Body of pancreas (tissue), 4 donors: ENCODE measurements at regions not wholly inside any gene's neighbourhood (a gene's known extent, or its start where the extent isn't known, plus 50 kb on each side); places are given as distances from the start of the nearest gene placed in this dataset.

ENCODE experiments used
- ATAC-seq: fragments of 150-250 bp; one replicate; pipeline ENCODE4 v1.9.1; 2016
- DNase-seq, 4 donors: peaks; one replicate each; pipeline ENCODE4 v3.0.0-alpha.2; 2019
- H3K27ac ChIP-seq, 4 donors: fragments of 200-600 bp; sonication (generic); 1 replicate in 3 of 4; 2 replicates in 1 of 4; pipeline versions ENCODE4 v1.5.1 to v1.6.1; 2016 to 2019; ENCODE audit warnings: mild to moderate bottlenecking in 1 of 4, mixed read lengths in 1 of 4, moderate library complexity in 1 of 4
- H3K27me3 ChIP-seq, 2 donors: fragments of 200-600 bp; sonication (generic); one replicate each; pipeline ENCODE4 v1.6.0; 2016; ENCODE audit warnings: mild to moderate bottlenecking in 1 of 2
- H3K36me3 ChIP-seq, 2 donors: fragments of 200-600 bp; sonication (generic); replicated peaks in 1 of 2; 2 replicates each; pipeline ENCODE4 v1.5.1; 2016; ENCODE audit warnings: low read depth in 2 of 2; ENCODE audit not compliant: insufficient read depth in 1 of 2
- H3K4me1 ChIP-seq: fragments of 200-600 bp; sonication (generic); one replicate; pipeline ENCODE4 v1.6.0; 2016
- H3K4me3 ChIP-seq, 2 donors: fragments of 200-600 bp; sonication (generic); 1 replicate in 1 of 2; 2 replicates in 1 of 2; pipeline ENCODE4 v1.5.1; 2016 to 2019
- H3K9me3 ChIP-seq, 3 donors: fragments of 200-600 bp; sonication (generic); 1 replicate in 2 of 3; 2 replicates in 1 of 3; pipeline ENCODE4 v1.5.1; 2016
- POLR2A ChIP-seq, 3 donors: fragments of 450-650 bp; IDR thresholded peaks; one replicate each; pipeline ENCODE4 v1.6.1; 2016; ENCODE audit warnings: antibody characterized with exemption in 3 of 3, mild to moderate bottlenecking in 2 of 3
- WGBS, 2 donors: methylation state at CpG; one replicate each; pipeline ENCODE4 v1.1.5; 2017; 5-methylcytosine and 5-hydroxymethylcytosine counted together
- intact Hi-C: fragments of 100-400 bp; cut with DNase I; formaldehyde crosslinking; loops from one replicate; pipeline ENCODE4 v1.15.1; 2023
- TF ChIP-seq, protein P1 (sequence below), 7 experiments: fragments of 450-650 bp in 4 of 7; fragments of 200-600 bp in 3 of 7; sonication (generic) in 3 of 7; IDR thresholded peaks; one replicate each; pipeline ENCODE4 v1.5.1; 2016 to 2019; ENCODE audit warnings: antibody characterized with exemption in 7 of 7

DNA sequence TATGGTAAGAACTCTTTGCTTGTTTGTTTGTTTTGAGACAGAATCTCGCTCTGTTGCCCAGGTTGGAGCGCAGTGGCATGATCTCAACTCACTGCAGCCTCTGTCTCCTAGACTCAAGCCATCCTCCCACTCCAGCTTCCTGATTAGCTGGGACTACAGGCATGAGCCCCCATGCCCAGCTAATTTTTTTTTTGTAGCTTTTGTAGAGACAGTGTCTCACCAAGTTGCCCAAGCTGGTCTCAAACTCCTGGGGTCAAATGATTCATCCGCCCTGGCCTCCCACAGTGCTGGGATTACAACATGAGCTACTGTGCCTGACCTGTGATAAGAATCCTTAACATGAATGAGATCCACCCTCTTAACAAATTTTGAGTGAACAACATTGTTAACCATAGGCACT is 183.9 kb upstream of the TSHZ3 start:
- no peak for ATAC-seq
- H3K27ac ChIP-seq: no peak overlapping the region
- no peak for TF ChIP-seq POLR2A (IDR thresholded peaks at IDR 0.05)
- TF ChIP-seq, protein P1, sequence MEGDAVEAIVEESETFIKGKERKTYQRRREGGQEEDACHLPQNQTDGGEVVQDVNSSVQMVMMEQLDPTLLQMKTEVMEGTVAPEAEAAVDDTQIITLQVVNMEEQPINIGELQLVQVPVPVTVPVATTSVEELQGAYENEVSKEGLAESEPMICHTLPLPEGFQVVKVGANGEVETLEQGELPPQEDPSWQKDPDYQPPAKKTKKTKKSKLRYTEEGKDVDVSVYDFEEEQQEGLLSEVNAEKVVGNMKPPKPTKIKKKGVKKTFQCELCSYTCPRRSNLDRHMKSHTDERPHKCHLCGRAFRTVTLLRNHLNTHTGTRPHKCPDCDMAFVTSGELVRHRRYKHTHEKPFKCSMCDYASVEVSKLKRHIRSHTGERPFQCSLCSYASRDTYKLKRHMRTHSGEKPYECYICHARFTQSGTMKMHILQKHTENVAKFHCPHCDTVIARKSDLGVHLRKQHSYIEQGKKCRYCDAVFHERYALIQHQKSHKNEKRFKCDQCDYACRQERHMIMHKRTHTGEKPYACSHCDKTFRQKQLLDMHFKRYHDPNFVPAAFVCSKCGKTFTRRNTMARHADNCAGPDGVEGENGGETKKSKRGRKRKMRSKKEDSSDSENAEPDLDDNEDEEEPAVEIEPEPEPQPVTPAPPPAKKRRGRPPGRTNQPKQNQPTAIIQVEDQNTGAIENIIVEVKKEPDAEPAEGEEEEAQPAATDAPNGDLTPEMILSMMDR (IDR thresholded peaks at IDR 0.05): no peak
- no peaks in the 10 kb centered on the region for H3K36me3 ChIP-seq
- no peaks in the 10 kb centered on the region for H3K4me1 ChIP-seq
- no peak for DNase-seq
- H3K4me3 ChIP-seq: no peak overlapping the region
- 85 to 87% methylated on average over 3 of the region's 3 CpGs for WGBS, 2 donors
- no peaks in the 10 kb centered on the region for H3K27me3 ChIP-seq
- no peaks in the 10 kb centered on the region for H3K9me3 ChIP-seq
- intact Hi-C loops: no loop called here

DNA sequence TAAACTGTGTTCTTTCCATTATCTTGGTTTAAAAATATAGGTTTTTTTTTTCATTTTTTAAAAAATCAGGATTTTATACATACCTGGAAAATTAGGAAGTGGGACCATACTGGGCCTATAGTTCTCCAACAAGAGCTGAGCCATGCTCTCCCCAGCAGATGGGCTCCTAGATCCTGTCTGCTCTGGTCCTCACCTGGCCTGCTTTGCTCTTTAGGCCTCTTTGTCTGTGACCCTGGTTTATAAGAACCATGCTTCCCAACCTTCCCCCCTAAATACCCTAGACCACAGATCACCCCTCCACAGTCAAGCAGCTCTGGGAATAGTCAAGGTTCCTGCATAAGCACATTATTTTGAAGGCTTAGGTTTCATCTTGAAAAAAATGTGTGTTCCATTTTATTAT is 185.0 kb upstream of the TSHZ3 start:
- intact Hi-C loops: no loop called here
- TF ChIP-seq, protein P1 (IDR thresholded peaks at IDR 0.05): no peak
- no peak for TF ChIP-seq POLR2A (IDR thresholded peaks at IDR 0.05)
- no peaks in the 10 kb centered on the region for H3K9me3 ChIP-seq

DNA sequence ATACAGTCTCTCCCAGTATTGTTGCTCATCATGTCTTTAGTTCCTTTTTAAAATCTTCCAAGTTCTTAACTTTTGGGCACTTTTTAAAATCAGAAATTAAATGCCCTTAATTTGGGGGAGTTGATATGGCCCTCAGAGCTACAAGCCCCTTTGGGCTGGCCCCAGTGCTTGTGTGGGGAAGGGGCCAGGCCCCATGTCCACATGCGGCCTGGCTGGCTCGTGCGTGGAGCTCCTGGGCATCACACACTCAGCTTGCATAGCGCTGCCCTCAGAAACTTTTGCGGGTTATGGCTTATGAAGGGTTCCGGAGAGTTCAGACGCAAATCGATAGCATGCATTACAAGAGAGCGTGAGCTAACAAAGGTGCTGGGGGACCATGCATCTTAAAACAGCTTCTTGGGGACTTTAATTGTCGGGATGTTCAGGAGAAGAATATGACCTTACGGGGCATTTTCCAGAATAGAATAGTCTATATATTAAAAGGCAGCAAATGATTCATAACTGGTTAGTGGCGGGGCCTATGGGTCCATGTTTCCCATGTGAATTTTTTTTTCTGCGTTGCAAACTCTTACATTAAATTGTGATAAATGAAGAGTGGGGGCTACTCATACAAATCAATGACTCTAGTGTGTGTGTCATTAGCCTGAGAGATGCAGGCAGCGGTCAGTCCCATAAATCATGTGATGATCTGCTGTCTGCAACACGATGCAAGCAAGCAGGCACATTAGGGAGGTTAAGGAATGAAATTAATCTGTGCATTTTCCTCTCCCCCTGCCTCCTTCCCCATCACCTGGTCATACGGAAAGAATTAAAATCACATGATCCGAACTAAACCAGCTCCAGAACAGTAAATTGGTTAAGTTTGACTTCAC is 185.8 kb upstream of the TSHZ3 start:
- H3K27me3 ChIP-seq: peaks cover 0 to 7% of the 10 kb centered on the region in 2 donors
- no peaks in the 10 kb centered on the region for H3K36me3 ChIP-seq
- no peaks in the 10 kb centered on the region for H3K4me1 ChIP-seq
- H3K9me3 ChIP-seq: no peaks in the 10 kb centered on the region
- H3K27ac ChIP-seq: no peak overlapping the region
- no peak for TF ChIP-seq POLR2A (IDR thresholded peaks at IDR 0.05)
- TF ChIP-seq, protein P1 (IDR thresholded peaks at IDR 0.05): no peak
- ATAC-seq (no peak), DNase-seq (no peak)
- intact Hi-C loops: no loop called here
- WGBS, 2 donors: 79% methylated on average over 17 of the region's 17 CpGs
- no peak overlapping the region for H3K4me3 ChIP-seq

More for the DNA sequence above, 185.0 kb upstream of the TSHZ3 start:
- DNase-seq: no peak
- Histone ChIP-seq H3K27me3 (no peaks in the 10 kb centered on the region), H3K27ac (no peak overlapping the region), H3K4me3 (no peak overlapping the region), H3K36me3 (no peaks in the 10 kb centered on the region), H3K4me1 (no peaks in the 10 kb centered on the region)
- no peak for ATAC-seq

DNA sequence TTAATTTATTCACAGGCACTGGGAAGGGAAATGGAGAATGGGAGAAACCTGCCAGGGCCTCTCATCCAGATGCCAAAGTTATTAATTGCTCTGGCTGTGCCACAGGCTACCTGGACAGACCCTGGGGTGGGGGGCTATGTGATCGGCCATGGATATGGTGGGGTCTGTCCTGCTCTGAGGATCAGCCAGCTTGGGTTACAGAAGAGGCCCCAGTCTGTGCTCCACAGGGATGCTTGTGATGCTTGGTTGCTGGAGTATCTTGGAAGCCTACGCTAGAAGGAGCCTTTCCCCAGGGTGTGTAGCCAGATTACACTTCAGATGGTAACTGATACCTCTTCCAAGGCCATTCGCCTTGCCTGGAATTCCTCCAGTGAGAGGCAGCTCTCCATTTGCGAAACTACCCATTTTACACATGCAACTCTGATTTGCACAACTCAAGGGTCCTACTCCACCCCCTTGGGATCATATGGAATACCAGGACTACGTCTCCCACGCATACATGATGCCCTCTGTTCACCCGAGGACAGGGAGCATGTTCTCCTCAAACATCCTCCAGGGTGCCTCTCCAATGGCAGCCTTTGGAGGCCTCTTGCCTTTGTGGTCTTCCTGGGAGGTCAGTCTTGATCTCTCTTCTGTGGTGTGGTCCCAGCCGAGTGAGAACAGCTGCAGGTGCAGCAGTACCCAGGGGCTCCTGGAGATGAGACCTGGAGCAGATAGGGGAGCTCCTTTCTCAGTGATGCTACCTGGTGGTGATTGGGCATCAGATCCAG is 186.6 kb upstream of the TSHZ3 start:
- intact Hi-C loops: no loop called here
- no peak for TF ChIP-seq POLR2A (IDR thresholded peaks at IDR 0.05)
- TF ChIP-seq, protein P1 (IDR thresholded peaks at IDR 0.05): no peak
- Histone ChIP-seq H3K27ac (no peak overlapping the region), H3K27me3 (peaks cover 0 to 7% of the 10 kb centered on the region in 2 donors), H3K9me3 (no peaks in the 10 kb centered on the region), H3K36me3 (no peaks in the 10 kb centered on the region), H3K4me1 (peaks cover 1% of the 10 kb centered on the region), H3K4me3 (no peak overlapping the region)
- WGBS, 2 donors: 54 to 60% methylated on average over 8 of the region's 8 CpGs
- ATAC-seq (no peak), DNase-seq (no peak)
